B cell (primary cell): ENCODE measurements at regions not wholly inside any gene's neighbourhood (a gene's known extent, or its start where the extent isn't known, plus 50 kb on each side); places are given as distances from the start of the nearest gene placed in this dataset.

Experiments
- CTCF ChIP-seq: fragments of 200-600 bp; IDR thresholded peaks from one replicate; pipeline ENCODE4 v1.8.0; 2022; ENCODE audit warnings: antibody characterized with exemption, mild to moderate bottlenecking
- EZH2 ChIP-seq: IDR thresholded peaks from 2 replicates; pipeline ENCODE4 v1.6.1; 2012; ENCODE audit warnings: borderline replicate concordance, low read depth, mild to moderate bottlenecking, moderate library complexity, low read length; ENCODE audit not compliant: insufficient read depth, poor library complexity, severe bottlenecking

- TF ChIP-seq CTCF (no peak), EZH2 (no peak)
These were observed 153.8 kb upstream of the ZBED5 start for GRCh38 chr11:11011617-11012016.
